HG03558 (cell line): ENCODE measurements at regions not wholly inside any gene's neighbourhood (a gene's known extent, or its start where the extent isn't known, plus 50 kb on each side); places are given as distances from the start of the nearest gene placed in this dataset.

ENCODE experiments used
- ATAC-seq: cut with Tn5 transposase; IDR thresholded peaks from one replicate; pipeline ENCODE4 v1.9.1; 2021; ENCODE audit warnings: moderate number of reproducible peaks; ENCODE audit not compliant: unreplicated experiment; ENCODE audit errors: extremely low read depth

DNA sequence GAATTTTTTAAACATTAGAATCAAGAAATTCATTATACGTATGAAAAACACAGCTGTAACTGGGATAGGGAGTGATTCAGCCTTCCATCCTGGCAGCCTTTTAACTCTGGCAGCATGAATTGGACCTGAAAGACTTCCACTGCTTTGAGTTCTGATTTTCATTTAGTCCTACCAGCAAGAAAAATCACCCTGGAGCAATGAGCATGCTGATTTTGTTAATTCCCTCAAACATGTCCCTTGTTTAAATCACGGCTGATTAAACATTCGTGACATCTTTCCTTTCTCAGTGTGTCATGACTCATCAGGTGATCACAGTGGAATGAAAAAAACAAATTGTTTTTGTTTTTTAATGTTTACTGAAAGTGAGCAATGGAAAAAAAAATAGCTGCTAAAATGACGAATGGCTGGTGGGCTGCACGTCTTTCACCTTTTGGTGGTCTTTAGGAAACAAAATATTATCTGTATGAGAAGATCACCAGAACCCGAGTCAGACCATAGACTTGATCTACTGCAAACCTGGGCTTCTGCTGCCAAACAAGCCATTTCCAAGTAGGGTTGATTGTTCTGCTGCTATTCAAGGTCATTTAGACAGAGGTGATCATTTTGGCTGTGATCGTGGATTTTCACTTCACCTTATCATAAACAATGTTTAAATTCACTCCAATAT lies 67.0 kb upstream of the CAND1 start:
- no peak for ATAC-seq

DNA sequence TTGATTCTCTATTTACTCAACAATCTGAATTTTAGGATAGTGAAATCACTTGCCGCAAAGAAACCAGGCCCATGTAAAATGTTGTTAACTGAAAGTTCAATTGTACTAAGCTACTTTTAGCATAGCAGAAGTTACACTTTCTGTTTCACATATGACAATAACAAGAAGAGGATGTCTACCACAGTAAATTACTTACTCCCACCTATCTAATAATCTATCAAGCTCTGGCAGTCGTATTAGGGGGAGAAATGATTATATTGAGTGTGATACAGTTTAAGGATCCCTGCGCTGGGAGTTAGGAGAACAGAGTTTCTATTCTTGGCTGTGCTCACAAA lies 66.5 kb upstream of the CAND1 start:
- no peak for ATAC-seq

DNA sequence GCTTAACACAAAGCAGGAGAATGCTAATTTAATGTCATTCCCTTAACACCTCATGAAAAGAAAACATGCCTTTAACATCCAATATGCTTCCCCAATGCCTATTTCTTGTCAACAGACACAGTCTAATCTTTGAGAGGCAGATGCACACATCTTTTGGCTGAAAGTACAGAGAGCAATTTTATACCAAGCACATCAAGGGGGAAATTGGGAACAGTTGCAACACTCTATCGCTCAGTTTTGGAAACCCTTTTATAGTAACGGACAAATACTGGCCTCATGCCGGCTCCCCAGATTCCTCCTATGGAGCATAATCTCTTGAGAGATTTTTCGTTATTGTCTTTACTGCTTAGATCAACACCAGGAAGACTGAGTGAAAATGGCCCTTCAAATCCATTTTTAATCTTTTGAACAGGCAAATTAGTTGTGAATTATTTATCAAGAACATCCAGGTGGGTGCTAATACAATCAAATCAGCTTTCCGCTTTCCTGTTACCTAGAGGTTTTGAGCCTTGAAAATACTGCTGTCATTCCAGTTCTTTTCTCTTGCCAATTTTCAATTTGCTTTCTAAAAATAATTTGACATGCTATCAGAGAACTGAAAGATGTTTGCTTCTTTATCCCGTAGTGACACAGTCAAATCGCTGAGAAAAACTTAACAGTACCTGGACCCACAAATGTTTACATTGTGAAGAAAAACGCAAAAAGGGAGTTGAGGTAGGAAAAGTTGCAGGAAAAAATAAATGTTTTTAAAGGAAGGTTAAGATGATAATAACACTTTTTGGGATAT lies 60.7 kb upstream of the CAND1 start:
- ATAC-seq: no peak

DNA sequence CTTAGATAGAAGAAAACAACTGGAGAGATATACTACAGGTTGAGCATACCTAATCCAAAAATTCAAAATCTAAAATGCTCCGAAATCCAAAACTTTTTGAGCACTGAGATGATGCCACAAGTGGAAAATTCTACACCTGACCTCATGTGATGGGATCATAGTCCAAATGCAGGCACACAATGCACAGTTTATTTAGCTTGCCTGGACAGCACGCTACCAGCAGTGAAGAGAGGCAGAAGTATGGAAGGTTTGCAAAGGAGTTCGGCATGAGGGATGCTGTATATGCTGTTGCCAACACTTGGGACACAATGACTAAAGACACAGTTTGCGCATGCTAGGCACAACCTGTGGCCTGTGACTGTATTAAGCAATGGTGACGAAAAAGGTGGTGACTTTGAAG lies 58.1 kb upstream of the CAND1 start:
- no peak for ATAC-seq

DNA sequence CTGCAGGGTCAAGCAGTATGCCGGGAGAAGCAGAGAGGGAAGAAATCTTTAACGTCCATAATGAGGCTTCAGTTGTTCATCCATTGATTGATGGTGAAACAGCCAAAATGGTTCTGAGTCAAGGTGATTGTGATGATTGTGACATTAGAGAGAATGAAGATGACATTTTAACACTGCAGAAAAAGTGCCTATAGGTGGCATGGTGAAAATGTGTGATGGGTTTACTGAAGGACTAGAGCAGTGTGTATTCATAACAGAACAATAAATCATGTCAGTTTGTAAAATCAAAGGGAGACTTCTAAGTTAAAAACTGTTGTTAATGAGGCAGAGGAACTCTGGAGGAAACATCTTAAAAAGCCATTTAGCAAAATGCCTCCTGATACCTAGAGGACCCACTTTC lies 57.7 kb upstream of the CAND1 start:
- ATAC-seq: no peak

DNA sequence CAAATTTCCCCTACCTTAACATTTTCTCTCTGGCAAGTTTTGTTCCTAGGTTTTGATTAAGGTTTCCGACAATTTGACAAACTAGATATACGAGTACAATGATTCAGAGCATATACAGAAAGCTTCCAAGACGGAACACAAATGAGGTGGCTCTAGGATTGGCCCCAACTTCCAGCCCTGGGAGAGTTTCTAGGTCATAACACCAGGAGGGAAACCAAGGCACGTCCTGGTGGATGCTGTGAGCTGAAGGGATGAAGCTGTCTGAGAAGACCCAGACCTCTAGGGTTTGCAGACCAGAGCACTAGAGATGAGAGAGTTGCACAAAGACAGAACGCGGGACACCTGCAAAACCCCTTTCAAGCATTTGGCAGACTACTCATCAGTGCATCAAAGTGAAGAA lies 51.5 kb upstream of the CAND1 start:
- ATAC-seq: no peak
